Activated naive CD8-positive, alpha-beta T cell treated with anti-CD3 and anti-CD28 coated beads, Interleukin-2, amount 10 ng/mL, durations not matched to agents 7 days and 5 days (primary cell): ENCODE measurements at regions not wholly inside any gene's neighbourhood (a gene's known extent, or its start where the extent isn't known, plus 50 kb on each side); places are given as distances from the start of the nearest gene placed in this dataset.

Source experiments
- ATAC-seq: fragments of 150-1000 bp; cut with Tn5 transposase; one replicate; pipeline ENCODE4 v1.10.0; 2021; ENCODE audit warnings: low read depth, moderate library complexity
- POLR2A ChIA-PET: fragments of 350-600 bp; sonication (Branson Sonifier 250); formaldehyde crosslinking; loops from one replicate; lab custom pipeline; 2021; ENCODE audit warnings: antibody characterized with exemption; lab: Charles Lee
- DNase-seq: peaks from one replicate; pipeline ENCODE4 v3.0.0; 2021
- H3K27ac Mint-ChIP-seq: one replicate; pipeline ENCODE4 v1.8.0; 2022; ENCODE audit warnings: mild to moderate bottlenecking, mixed read lengths
- H3K27me3 Mint-ChIP-seq: one replicate; pipeline ENCODE4 v1.8.0; 2022; ENCODE audit warnings: mild to moderate bottlenecking, moderate library complexity, mixed read lengths
- H3K36me3 Mint-ChIP-seq: one replicate; pipeline ENCODE4 v1.8.0; 2021; ENCODE audit warnings: mild to moderate bottlenecking, mixed read lengths
- H3K4me1 Mint-ChIP-seq: one replicate; pipeline ENCODE4 v1.8.0; 2021; ENCODE audit warnings: mixed read lengths
- H3K4me3 Mint-ChIP-seq: one replicate; pipeline ENCODE4 v1.8.0; 2022; ENCODE audit warnings: mild to moderate bottlenecking, moderate library complexity, mixed read lengths
- H3K9me3 Mint-ChIP-seq: one replicate; pipeline ENCODE4 v1.8.0; 2021; ENCODE audit warnings: mixed read lengths

GRCh38 chr5:144832416-144832815 is 661.7 kb downstream of the KCTD16 start:
- H3K27ac Mint-ChIP-seq: no peak overlapping the region
- POLR2A ChIA-PET: no interaction called here
- H3K9me3 Mint-ChIP-seq: peaks cover 3% of the 10 kb centered on the region
- ATAC-seq (no peak), DNase-seq (no peak)
- H3K36me3 Mint-ChIP-seq: no peaks in the 10 kb centered on the region
- H3K4me3 Mint-ChIP-seq: no peak overlapping the region
- no peaks in the 10 kb centered on the region for H3K4me1 Mint-ChIP-seq
- H3K27me3 Mint-ChIP-seq: no peaks in the 10 kb centered on the region

- DNase-seq (no peak), ATAC-seq (no peak)
- Mint-ChIP-seq H3K36me3 (no peaks in the 10 kb centered on the region), H3K27ac (no peak overlapping the region), H3K27me3 (no peaks in the 10 kb centered on the region), H3K9me3 (peaks cover 3% of the 10 kb centered on the region), H3K4me3 (no peak overlapping the region), H3K4me1 (no peaks in the 10 kb centered on the region)
- POLR2A ChIA-PET: no interaction called here
Observed at GRCh38 chr5:144831650-144832049, 661.0 kb downstream of the KCTD16 start.

- Mint-ChIP-seq H3K4me3 (no peak overlapping the region), H3K27me3 (no peaks in the 10 kb centered on the region), H3K9me3 (peaks cover 2% of the 10 kb centered on the region), H3K36me3 (no peaks in the 10 kb centered on the region), H3K4me1 (no peaks in the 10 kb centered on the region), H3K27ac (no peak overlapping the region)
- POLR2A ChIA-PET: no interaction called here
- no peak for ATAC-seq
- DNase-seq: no peak
Observed at GRCh38 chr5:144822503-144822902, 651.8 kb downstream of the KCTD16 start.

GRCh38 chr5:144820278-144820677 is 649.6 kb downstream of the KCTD16 start:
- no peaks in the 10 kb centered on the region for H3K27me3 Mint-ChIP-seq
- peaks cover 4% of the 10 kb centered on the region for H3K9me3 Mint-ChIP-seq
- H3K4me1 Mint-ChIP-seq: no peaks in the 10 kb centered on the region
- no peak overlapping the region for H3K27ac Mint-ChIP-seq
- no peak for ATAC-seq
- POLR2A ChIA-PET: no interaction called here
- H3K36me3 Mint-ChIP-seq: no peaks in the 10 kb centered on the region
- DNase-seq: no peak
- H3K4me3 Mint-ChIP-seq: no peak overlapping the region

GRCh38 chr5:144815131-144815530 is 644.5 kb downstream of the KCTD16 start:
- Mint-ChIP-seq H3K4me3 (no peak overlapping the region), H3K27ac (no peak overlapping the region), H3K27me3 (no peaks in the 10 kb centered on the region), H3K36me3 (no peaks in the 10 kb centered on the region), H3K4me1 (no peaks in the 10 kb centered on the region), H3K9me3 (peaks cover 1% of the 10 kb centered on the region)
- ATAC-seq (no peak), DNase-seq (no peak)
- POLR2A ChIA-PET: no interaction called here

- Mint-ChIP-seq H3K4me1 (no peaks in the 10 kb centered on the region), H3K9me3 (peaks cover 1% of the 10 kb centered on the region), H3K27me3 (no peaks in the 10 kb centered on the region), H3K4me3 (no peak overlapping the region), H3K36me3 (no peaks in the 10 kb centered on the region), H3K27ac (no peak overlapping the region)
- POLR2A ChIA-PET: no interaction called here
- DNase-seq (no peak), ATAC-seq (no peak)
Observed at GRCh38 chr5:144812763-144813162, 642.1 kb downstream of the KCTD16 start.

GRCh38 chr5:144800169-144800568 is 629.5 kb downstream of the KCTD16 start:
- DNase-seq (no peak), ATAC-seq (no peak)
- no peak overlapping the region for H3K27ac Mint-ChIP-seq
- no peaks in the 10 kb centered on the region for H3K9me3 Mint-ChIP-seq
- no peak overlapping the region for H3K4me3 Mint-ChIP-seq
- H3K4me1 Mint-ChIP-seq: no peaks in the 10 kb centered on the region
- POLR2A ChIA-PET: no interaction called here
- H3K27me3 Mint-ChIP-seq: no peaks in the 10 kb centered on the region
- no peaks in the 10 kb centered on the region for H3K36me3 Mint-ChIP-seq

- no peaks in the 10 kb centered on the region for H3K27me3 Mint-ChIP-seq
- DNase-seq (no peak), ATAC-seq (no peak)
- POLR2A ChIA-PET: no interaction called here
- no peak overlapping the region for H3K27ac Mint-ChIP-seq
- H3K4me1 Mint-ChIP-seq: no peaks in the 10 kb centered on the region
- H3K9me3 Mint-ChIP-seq: peaks cover 2% of the 10 kb centered on the region
- H3K36me3 Mint-ChIP-seq: no peaks in the 10 kb centered on the region
- no peak overlapping the region for H3K4me3 Mint-ChIP-seq
Observed at GRCh38 chr5:144798595-144798994, 627.9 kb downstream of the KCTD16 start.

GRCh38 chr5:144794922-144795321 is 624.2 kb downstream of the KCTD16 start:
- ATAC-seq: no peak

GRCh38 chr5:144788556-144788955 is 617.9 kb downstream of the KCTD16 start:
- no peaks in the 10 kb centered on the region for H3K27me3 Mint-ChIP-seq
- H3K27ac Mint-ChIP-seq: no peak overlapping the region
- peaks cover 4% of the 10 kb centered on the region for H3K9me3 Mint-ChIP-seq
- H3K4me1 Mint-ChIP-seq: no peaks in the 10 kb centered on the region
- no peak for ATAC-seq
- H3K4me3 Mint-ChIP-seq: no peak overlapping the region
- POLR2A ChIA-PET: no interaction called here
- DNase-seq: no peak
- H3K36me3 Mint-ChIP-seq: no peaks in the 10 kb centered on the region

More at GRCh38 chr5:144794922-144795321, 624.2 kb downstream of the KCTD16 start:
- H3K27me3 Mint-ChIP-seq: no peaks in the 10 kb centered on the region
- POLR2A ChIA-PET: no interaction called here
- DNase-seq: no peak
- H3K36me3 Mint-ChIP-seq: no peaks in the 10 kb centered on the region
- H3K4me1 Mint-ChIP-seq: no peaks in the 10 kb centered on the region
- H3K9me3 Mint-ChIP-seq: peaks cover 5% of the 10 kb centered on the region
- no peak overlapping the region for H3K27ac Mint-ChIP-seq
- H3K4me3 Mint-ChIP-seq: no peak overlapping the region

- Mint-ChIP-seq H3K9me3 (peaks cover 4% of the 10 kb centered on the region), H3K27me3 (no peaks in the 10 kb centered on the region), H3K27ac (no peak overlapping the region), H3K36me3 (no peaks in the 10 kb centered on the region), H3K4me3 (no peak overlapping the region), H3K4me1 (no peaks in the 10 kb centered on the region)
- DNase-seq (no peak), ATAC-seq (no peak)
- POLR2A ChIA-PET: no interaction called here
Observed at GRCh38 chr5:144788046-144788445, 617.4 kb downstream of the KCTD16 start.

- Mint-ChIP-seq H3K9me3 (no peaks in the 10 kb centered on the region), H3K27ac (no peak overlapping the region), H3K36me3 (no peaks in the 10 kb centered on the region), H3K4me3 (no peak overlapping the region), H3K27me3 (no peaks in the 10 kb centered on the region), H3K4me1 (no peaks in the 10 kb centered on the region)
- no peak for DNase-seq
- POLR2A ChIA-PET: no interaction called here
- ATAC-seq: no peak
Observed at GRCh38 chr5:144779368-144779767, 608.7 kb downstream of the KCTD16 start.

- Mint-ChIP-seq H3K4me1 (no peaks in the 10 kb centered on the region), H3K4me3 (no peak overlapping the region), H3K27ac (no peak overlapping the region), H3K36me3 (no peaks in the 10 kb centered on the region), H3K9me3 (no peaks in the 10 kb centered on the region), H3K27me3 (no peaks in the 10 kb centered on the region)
- POLR2A ChIA-PET: no interaction called here
- DNase-seq (no peak), ATAC-seq (no peak)
Observed at GRCh38 chr5:144778561-144778960, 607.9 kb downstream of the KCTD16 start.

GRCh38 chr5:144774197-144774596 is 603.5 kb downstream of the KCTD16 start:
- Mint-ChIP-seq H3K27me3 (no peaks in the 10 kb centered on the region), H3K4me1 (no peaks in the 10 kb centered on the region), H3K27ac (no peak overlapping the region), H3K9me3 (no peaks in the 10 kb centered on the region), H3K4me3 (no peak overlapping the region), H3K36me3 (no peaks in the 10 kb centered on the region)
- DNase-seq (no peak), ATAC-seq (no peak)
- POLR2A ChIA-PET: no interaction called here

GRCh38 chr5:144773628-144774027 is 603.0 kb downstream of the KCTD16 start:
- DNase-seq: no peak
- ATAC-seq: no peak
- H3K9me3 Mint-ChIP-seq: no peaks in the 10 kb centered on the region
- H3K36me3 Mint-ChIP-seq: no peaks in the 10 kb centered on the region
- no peak overlapping the region for H3K4me3 Mint-ChIP-seq
- H3K27ac Mint-ChIP-seq: no peak overlapping the region
- H3K27me3 Mint-ChIP-seq: no peaks in the 10 kb centered on the region
- no peaks in the 10 kb centered on the region for H3K4me1 Mint-ChIP-seq
- POLR2A ChIA-PET: no interaction called here
